Stimulated activated CD8-positive, alpha-beta memory T cell treated with anti-CD3 and anti-CD28 coated beads, Interleukin-15, amount 100 ng/mL, for 24 hours (primary cell): ENCODE measurements at regions not wholly inside any gene's neighbourhood (a gene's known extent, or its start where the extent isn't known, plus 50 kb on each side); places are given as distances from the start of the nearest gene placed in this dataset.

Experiments
- DNase-seq: peaks from one replicate; pipeline ENCODE4 v3.0.0-alpha.2; 2020; ENCODE audit warnings: low read depth

DNA sequence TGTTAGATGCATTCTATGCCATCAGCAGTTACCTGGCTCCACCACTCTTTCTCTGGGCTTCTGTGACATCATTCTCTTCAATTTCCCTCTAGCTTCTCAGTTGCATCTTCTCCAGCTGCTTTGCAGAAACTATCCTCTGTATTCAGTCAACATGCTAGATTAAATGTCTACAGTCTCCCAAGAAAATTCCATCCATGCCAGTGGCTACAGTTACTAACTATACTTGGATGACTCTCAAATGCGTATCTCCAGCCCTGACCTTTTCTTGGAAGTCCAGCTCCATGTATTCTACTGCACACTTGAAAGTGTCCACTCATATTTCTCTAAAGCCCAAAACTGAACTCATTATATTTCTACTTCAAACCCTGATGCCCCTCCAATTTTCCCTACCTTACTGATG, 232.3 kb upstream of the TENM3 start:
- DNase-seq, result no peak

DNA sequence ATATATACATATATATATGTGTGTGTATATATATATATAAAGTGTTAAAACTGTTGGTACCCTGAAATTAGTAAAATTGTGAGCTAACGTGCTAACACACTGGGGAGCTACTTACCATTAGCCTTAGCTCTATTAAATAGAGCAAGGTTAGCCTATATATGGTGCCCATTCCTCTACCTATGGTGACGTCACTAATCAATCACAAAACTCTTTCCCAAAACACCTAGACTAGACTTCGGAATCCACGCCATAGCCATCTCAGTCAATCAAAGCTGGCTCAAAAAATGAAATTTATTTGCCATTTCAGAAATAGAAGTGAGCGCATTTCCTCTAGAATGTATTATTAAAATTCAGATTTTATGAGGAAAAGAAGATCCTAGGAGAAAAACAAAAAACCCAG, 229.0 kb upstream of the TENM3 start:
- DNase-seq, result no peak

DNA sequence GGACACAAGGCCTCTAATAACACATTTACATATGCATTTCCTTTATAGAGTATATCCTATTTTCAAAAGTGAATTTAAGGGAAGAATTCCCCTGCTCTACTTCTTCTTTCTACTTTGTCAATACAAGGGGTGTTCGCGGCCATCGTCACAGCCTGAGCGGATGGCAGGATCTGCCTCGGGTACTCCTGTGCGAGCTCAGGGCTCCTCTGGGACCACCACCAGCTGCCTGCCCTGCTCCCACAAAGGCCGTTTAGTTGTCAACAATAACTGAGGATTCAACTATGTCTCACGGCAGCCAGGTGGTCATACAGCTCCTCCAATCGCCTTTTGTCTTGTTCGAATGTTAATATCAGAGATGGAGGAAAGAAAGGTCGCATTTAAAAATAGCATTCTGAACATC, 228.2 kb upstream of the TENM3 start:
- DNase-seq, result no peak

DNA sequence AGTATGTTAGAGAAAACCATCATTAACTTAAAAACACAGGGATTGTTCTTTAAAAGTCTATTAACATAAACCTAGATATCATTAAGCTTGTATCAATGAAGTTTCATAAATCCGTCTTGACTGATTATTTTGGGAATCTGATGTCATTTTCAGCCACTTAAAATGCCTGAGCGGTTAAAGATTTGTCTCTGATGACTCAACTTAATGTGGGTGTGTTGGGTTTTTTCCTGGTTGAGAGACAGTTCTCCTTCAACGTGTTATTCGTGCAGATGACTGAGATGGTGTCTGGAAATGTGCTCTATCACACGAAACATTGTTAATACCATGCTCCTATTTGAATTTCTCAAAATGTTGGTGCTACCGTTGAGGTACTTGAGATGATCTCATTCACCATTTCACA, 227.3 kb upstream of the TENM3 start:
- DNase-seq, result no peak

DNA sequence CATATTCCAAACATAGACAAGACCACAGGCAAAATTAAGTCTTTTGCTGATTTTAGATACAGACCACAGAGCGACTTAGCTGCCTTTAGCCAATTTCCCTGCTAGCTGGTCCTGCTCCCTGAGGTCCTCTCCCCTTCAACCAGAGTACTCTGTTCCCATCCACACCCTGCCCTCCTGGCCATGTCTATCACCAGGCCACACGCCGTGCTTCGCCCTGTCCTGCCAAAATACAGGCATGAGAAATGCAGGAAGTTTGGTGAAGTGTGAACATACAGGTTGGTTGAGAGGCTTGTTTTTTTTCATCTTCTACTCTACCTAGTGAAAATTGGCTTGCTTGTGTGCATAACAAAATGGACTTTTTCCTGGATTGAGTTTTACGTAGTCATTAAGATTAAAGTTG, 226.2 kb upstream of the TENM3 start:
- DNase-seq, result no peak

DNA sequence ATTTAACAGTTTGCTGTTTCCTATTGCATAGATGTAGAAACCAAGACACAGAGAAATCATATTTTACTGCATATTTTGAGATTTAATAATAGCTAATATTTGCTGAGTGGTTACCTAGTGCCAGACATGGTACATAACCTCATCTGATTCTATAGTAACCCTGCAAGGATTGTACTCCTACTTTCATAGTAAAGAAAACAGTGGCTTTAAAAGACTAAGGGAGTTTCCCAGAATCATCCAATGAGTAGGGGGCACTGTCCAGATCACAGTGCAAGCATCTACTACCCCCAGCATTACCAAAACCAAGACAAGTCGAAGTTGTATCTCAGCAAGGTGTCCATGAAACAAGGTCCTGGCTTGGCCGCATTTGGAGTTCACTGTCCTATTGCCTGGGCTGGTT, 224.5 kb upstream of the TENM3 start:
- no peak for DNase-seq

DNA sequence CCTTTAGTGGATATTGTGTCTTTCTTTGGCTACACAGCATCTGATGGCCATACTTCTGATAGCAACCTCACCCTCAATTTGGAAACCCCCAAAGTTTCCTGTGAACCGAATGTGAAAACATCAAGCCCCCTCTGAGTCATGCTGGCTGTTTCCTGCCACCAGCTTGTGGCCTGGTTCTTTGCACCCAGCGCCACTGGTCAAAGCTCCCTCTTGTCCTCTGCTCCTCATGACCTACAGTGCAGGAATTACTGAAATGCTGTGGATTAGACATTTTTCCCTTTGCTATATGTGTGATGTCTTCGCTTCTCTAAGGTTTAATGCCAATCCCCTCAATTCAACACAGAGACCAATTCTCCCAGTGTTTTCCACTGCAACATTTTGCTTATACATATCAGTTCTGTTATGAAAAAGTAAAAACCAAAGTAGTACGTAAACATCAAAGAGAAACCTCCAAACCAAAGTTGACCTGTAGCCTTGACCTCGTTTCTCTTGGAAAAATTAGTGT, 224.0 kb upstream of the TENM3 start:
- DNase-seq, result no peak

DNA sequence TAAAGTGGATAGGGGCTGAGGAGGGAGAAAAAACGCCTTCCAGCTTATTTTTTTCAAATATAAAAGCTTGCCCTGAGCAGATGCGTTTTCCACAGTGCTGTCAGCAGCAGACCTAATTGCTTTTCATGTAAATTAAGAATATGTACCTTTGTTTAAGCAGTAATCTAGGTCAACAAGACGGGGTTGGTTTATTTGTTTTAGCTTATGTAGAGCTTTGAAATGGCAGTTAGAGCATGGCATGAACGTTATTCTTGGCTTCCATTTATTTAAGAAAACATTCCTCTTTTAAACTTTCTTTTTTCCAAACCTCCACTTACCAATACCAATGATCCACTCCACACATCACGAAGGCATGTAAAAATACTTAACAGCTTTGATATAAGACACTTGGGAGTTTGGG, 220.3 kb upstream of the TENM3 start:
- DNase-seq, result no peak

DNA sequence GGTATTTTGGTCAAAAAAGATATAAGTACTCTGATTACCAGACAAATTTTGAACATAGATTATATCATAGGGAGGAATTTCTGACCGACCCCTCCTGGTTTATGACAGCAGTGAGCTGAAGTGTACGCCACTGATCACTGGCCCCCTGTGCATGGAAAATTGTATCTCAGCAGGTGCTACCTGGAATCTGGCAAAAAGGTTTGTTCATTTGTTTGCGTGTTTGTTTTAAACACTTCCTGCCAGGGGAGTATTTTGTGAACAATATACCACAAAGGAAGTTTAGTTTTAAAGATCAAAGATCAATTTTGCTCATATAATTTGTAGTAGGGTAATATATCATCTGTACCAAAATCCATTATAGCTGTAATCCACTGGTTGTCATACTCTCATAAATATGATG, 219.7 kb upstream of the TENM3 start:
- no peak for DNase-seq

DNA sequence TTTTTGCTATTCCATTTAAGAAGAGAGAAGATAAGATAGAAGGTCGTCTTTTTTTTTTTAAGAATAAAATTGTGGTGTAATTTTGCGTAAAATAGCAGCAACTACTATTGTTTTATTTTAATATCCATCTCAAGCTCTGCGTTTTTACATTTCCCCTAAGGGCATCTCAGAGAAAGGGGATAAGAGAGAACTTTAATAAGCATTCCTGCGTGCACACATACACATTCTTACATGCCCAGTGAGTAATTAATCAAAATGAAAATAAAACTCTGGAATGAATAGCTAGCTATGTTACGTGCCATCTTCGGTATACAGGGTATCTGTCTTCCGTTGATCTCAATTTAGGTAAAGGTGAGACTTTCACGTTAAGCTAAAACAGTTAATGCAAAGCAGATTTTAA, 200.3 kb upstream of the TENM3 start:
- DNase-seq, result no peak

DNA sequence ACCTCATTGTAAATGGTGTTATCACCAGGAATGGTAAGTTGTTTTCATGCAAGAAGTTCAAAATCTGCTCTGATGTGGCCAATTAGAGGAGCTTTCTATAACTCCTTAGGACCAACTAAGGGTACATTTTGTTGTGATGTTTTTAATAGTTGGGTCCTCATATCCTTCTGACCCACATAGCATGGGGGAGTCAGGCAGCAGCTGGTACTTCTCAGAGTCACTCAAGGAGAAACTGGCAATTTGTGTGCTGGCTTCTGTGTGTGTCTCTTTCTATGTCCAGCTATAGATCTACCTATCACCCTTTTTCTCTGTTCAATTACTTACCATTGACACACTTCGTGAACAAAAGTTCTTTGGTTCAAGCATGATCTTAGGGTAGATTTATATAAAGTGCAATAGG, 194.3 kb upstream of the TENM3 start:
- no peak for DNase-seq

DNA sequence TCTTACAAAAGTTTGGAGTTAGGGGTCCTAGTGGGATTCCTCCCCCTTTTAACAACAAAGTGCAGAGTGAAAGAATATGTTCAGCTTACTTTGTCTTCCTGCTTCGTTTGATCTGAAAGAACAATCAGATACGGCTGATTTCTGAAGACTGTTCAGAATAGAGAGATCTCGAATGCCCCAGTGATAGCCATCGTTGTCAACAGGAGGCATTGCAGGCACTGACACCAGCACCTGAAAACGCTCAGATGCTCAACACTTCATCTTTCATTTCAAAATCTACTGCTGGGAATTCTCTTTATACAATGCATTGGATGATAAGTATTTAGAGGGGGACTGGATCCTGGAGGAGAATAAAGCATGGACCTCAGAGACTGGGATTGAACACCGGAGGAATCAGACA, 186.3 kb upstream of the TENM3 start:
- no peak for DNase-seq

DNA sequence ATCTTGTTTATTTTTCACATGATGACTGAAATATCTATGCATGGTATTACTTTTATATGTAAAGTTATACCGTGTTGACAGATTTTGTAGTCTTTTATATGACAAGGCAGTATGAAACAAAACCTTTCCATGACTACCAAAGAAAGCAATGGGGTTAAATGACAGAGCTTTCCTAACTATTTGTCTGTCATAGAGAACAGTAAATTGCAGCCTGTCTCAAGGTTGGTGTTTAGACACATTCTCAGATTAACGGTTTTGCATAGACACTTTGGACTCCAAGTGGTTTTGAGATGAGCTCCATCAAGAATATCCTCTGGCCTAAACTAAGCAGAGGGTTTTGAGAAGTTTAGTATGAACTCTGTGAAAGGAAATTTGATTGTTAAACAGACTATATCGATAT, 180.7 kb upstream of the TENM3 start:
- no peak for DNase-seq

DNA sequence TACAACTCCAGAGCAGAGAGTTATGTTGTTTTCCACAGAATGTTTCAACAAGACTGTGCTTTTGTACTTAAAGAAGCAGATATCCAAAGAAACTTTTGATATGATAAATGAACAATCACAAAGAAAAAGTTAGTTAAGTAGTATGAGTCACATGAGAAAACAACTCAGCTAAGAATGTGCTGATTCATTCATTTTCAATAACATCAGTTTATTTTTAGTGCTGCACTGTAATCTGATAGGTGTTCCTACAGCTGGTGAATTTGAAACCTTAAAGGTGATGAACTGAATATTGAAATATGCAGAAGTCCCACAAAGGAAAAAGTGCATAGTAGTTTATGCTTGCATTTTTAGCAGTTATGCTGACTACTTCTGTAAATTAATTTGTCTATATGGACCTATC, 180.3 kb upstream of the TENM3 start:
- no peak for DNase-seq

DNA sequence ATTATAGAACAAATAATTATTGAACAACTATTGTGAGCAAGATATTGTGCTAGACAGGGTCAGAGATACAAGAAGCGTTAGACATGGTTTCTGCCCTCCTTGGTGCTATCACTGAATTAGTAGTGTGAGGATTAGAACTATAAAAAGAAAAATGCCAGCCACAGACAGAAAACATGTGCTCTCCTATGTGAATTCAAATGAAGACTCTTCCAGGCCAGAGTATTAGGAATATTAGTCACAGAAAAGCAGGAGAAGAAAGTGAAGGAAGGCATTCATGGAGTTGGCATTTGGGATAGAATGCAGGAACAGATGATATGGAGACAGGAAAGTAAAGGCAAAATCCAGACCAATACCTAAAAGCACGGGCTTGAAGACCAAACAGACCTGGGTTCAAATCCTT, 179.6 kb upstream of the TENM3 start:
- DNase-seq, result no peak

DNA sequence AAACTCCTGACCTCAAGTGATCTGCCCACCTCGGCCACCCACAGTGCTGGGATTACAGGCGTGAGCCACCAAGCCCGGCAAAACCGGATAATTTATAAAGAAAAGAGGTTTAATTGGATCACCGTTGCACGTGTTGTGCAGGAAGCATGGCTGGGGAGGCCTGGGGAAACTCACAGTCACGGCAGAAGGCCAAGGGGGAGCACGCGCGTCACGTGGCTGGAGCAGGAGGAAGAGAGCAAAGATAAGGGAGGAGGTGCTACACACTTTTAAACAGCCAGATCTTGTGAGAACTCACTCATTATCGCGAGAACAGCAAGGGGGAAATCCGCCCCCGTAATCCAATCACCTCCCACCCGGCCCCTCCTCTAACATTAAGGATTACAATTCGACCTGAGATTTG, 177.9 kb upstream of the TENM3 start:
- DNase-seq, result no peak

DNA sequence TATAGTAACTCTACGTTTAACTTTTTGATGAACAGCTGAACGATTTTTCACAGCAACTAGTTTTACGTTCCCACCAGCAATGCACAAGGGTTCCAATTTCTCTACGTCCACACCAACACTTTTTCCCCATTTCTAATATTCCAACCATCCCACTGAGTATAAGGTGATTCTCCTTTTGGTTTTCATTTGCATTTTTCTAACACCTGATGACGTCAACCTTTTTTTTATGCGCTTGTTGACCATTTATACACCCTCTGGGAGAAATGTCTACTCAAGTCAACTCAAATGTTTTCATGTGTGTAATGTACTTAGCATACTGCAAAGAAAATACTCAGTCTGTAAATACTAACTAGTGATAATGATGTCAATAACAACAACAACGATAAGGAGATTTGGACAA, 177.2 kb upstream of the TENM3 start:
- no peak for DNase-seq

DNA sequence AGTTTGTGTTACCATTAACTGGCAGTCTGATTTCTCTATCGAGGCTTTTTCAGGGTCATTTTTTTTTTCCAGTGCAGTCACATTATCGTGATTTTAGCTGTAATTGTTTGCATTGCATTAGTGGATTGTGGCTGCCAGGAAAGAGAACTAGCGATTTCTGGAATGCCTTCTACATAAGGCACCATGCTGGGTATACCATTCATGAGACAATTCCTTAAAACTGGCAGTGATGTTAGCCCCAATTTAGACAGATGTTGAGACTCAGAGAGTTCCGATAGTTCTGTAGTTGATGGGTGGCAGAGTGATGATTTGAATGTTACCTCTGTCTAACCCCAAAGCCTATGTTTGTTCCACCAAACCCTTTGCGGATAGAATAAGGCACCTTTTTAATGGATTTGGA, 175.4 kb upstream of the TENM3 start:
- no peak for DNase-seq

DNA sequence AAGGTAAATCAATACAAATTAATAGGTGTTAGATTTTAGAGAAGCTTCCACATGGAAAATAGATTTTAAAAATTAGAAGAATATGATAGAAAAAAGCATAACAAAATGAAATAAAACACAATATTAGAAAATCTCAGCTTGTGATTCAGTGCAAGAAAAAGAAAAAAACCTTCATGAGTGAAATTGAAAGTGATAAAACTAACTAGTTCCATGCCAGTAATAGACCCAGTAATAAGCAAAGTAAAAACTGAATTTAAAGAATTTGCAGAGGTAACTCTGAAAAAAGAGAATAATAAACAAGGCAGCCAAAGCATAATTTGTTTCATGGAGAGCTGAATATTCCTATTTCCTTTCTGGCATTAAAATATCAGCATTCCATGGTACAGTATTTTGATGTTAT, 174.3 kb upstream of the TENM3 start:
- no peak for DNase-seq

DNA sequence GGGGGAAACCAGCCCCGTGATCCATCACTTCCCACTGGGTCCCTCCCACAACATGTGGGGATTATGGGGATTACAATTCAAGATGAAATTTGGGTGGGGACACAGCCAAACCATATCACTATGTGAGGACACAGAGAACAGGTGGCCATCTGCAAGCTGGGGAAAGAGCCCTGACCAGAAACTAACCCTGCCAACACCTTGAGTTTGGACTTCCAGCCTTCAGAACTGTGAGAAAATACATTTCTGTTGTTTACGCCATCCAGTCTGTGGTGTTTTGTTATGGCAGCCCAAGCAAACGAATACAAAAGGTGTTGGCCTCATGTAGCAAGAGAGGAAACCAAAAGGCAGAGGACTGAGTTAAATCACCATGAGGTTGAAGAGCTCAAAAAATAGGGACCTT, 169.9 kb upstream of the TENM3 start:
- no peak for DNase-seq

DNA sequence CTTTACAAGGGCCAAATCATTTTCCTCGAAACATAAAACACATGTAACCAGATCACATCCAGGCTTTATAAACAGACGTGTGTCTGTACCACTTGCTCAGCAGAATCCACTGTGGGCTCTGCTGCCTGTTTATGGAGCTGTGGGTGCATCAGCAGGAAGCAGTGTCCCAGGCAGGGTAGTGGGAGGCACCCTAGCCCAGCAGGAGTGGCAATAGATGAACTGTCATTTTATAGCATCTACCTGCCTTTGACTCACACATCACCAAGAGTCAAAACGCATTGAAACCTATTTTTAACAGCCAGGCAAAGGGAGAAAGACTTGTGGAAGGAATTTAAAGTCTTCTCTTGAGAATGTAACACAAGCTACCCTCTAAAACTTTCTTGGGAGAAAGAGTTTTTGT, 169.1 kb upstream of the TENM3 start:
- DNase-seq, result no peak

DNA sequence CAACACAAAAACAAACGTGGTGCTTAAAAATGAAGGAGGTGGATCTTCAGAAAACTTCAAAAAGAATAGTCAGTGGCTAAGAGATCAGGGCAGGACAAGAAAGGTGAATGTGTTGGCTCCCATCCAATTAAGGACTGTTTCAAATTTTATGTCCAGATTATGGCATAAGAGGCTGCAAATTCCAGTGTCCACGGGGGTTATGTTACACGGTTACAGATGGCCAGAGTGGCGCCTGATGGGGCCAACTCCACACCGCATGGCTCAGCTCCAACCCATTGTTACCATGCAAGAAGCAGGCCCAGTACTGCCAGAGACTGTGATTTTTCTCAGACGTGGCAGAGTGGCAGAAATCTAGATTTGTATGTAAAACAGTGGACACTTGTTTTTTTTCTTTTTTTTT, 168.4 kb upstream of the TENM3 start:
- no peak for DNase-seq

DNA sequence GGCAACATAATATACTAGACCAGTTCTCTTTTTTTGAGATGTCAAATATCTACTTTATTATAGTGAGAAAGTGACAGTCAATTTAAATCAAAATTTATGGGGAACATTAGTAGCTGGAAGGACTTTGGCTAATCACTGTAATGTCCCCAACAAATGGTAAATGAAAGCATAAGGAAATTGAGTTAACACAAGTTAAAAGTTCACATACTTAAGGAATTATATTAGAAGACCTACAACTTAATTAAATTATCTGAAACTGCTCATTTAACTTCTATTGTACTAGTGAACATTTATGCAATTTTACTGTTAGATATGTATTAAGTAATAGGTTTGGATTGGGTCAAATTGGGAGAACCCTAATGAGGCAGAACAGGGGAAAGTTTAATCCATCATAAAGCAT, 160.3 kb upstream of the TENM3 start:
- DNase-seq, result no peak

DNA sequence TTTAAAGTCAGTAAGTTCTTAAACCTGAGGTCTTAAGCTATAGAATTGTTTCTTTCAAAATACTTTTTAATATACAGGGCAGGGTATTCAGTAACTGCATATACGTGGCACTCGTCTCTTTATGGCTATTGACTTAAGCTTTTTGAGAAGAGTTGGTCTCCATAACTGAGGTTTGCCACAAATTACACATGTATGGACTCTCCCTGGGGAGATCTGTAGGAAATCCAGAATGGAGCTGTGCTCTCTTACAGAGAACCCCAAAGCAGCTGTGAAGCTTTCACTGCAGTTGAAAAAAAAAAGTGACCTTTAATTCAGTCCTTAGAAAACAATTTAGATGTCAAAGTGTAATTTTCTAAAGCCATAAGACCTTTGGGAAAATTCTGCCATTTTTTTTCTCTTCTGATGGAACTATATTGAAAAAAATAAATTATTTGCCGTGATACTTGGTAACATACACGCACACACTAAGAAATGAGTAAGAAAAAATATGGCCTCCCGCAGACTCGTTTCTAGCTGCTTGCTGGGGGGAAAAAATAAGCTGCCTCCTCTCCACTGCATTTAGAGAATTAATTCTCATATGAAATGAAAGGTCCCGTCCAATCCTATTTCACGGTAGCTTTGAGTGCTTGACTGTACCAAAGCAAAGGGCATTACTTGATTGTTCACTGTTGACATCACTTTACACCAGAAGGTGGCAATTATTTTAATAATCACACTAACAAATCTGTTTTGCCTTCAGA, 159.4 kb upstream of the TENM3 start:
- DNase-seq, result no peak

DNA sequence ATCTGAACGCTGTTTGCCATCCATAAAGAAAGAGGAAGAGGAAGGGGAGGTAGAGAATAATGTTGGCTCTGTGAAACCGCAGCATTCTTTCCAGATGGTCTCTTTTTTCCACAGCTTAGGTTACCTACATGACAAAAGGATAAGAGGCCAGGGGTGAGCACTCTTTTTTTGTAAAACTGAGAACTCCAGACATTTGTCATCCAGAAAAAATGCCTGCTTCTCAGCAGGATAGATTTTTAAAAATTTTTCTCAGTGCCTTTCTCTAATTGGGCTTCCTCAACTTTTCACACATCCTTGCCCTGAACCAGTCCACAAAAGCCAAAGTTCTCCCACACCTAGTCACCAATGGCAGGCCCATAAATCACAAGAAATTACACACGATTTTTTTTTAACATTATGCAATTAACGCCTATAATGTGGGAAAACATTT, 158.1 kb upstream of the TENM3 start:
- DNase-seq, result no peak
